ENCODE measurements at regions not wholly inside any gene's neighbourhood (a gene's known extent, or its start where the extent isn't known, plus 50 kb on each side); places are given as distances from the start of the nearest gene placed in this dataset.

DNA sequence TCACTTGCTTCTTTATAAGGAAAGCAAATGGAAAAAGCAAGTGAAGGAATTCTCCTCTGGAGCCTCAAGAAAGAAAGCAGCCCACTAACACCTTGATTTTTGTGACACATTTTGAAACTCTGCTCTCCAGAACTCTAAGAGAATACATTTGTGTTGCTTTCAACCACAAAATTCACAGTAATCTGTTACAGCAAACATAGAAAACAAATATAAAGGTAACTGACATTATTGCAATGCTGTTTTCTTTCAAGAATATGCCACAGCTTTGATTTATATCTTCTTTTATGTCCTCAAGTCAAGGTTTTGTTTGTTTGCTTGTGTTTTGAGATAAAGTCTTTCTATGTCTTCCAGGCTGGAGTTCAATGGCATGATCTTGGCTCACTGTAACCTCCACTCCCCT lies 103.1 kb upstream of the FIGN start:
- DNase-seq (ENCODE audit: low spot score) (no peak), ATAC-seq (ENCODE audit: low FRiP score) (no peak)
- TF ChIP-seq, protein P1, sequence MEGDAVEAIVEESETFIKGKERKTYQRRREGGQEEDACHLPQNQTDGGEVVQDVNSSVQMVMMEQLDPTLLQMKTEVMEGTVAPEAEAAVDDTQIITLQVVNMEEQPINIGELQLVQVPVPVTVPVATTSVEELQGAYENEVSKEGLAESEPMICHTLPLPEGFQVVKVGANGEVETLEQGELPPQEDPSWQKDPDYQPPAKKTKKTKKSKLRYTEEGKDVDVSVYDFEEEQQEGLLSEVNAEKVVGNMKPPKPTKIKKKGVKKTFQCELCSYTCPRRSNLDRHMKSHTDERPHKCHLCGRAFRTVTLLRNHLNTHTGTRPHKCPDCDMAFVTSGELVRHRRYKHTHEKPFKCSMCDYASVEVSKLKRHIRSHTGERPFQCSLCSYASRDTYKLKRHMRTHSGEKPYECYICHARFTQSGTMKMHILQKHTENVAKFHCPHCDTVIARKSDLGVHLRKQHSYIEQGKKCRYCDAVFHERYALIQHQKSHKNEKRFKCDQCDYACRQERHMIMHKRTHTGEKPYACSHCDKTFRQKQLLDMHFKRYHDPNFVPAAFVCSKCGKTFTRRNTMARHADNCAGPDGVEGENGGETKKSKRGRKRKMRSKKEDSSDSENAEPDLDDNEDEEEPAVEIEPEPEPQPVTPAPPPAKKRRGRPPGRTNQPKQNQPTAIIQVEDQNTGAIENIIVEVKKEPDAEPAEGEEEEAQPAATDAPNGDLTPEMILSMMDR (IDR thresholded peaks at IDR 0.05), result no peak

DNA sequence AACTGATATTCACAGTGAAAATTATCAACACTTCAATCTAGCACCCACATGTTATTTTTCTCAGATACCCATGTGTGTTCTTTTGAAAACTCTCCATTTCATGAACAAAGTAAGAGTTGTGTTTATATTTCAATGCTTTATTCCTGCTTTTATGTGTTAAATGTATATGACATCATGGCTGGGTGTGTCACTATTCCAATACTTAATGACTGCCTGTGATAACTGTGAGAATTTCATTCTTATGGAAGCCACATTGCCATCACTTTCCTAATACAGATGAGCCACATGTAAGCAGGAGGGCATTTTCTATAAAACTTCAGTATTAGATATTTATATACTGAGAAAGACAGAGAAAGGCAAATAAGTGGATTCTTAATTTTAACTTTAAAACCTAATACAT lies 100.4 kb upstream of the FIGN start:
- no peak for DNase-seq (ENCODE audit: low spot score)
- ATAC-seq (ENCODE audit: low FRiP score), result no peak
- TF ChIP-seq, protein P1 (IDR thresholded peaks at IDR 0.05), result no peak

DNA sequence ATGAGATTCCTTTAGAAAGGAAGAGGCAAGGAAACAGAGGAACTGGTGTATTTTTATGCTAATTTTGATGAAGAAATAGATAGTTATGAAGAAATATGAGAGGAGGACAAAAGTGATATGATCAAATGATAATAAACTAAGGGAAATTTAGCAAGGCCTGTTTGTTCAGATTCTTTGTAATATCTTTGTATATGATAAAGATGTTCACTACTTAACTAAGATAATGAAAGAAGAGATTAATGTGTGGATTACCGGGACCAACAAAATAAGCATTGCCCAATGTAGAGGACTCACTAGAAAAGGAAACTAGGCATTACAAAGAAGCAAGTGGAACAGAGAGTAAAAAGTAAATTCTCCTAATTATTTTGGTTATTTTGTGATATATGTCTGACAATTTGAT lies 99.0 kb upstream of the FIGN start:
- DNase-seq (ENCODE audit: low spot score), result no peak
- TF ChIP-seq, protein P1 (IDR thresholded peaks at IDR 0.05), result no peak
- ATAC-seq (ENCODE audit: low FRiP score), result no peak

DNA sequence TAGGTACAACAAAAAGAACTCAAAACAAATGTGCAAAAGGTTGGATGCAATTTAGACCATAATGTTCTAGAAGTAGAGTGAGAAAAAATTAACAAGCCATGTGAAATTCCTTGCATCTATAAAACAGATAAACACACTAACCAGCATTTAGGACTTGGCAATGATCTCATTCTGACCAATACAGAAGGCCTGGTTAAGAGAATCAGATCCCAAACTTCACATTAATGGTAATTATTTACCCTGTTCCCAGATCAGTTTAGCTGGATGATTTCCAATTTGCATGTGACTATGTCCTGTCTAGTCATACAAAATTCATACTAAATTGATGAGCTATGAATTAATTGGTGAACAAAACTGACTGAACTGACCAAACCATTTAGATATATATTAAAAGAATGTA lies 98.4 kb upstream of the FIGN start:
- TF ChIP-seq, protein P1 (IDR thresholded peaks at IDR 0.05), result no peak
- DNase-seq (ENCODE audit: low spot score) (no peak), ATAC-seq (ENCODE audit: low FRiP score) (no peak)

DNA sequence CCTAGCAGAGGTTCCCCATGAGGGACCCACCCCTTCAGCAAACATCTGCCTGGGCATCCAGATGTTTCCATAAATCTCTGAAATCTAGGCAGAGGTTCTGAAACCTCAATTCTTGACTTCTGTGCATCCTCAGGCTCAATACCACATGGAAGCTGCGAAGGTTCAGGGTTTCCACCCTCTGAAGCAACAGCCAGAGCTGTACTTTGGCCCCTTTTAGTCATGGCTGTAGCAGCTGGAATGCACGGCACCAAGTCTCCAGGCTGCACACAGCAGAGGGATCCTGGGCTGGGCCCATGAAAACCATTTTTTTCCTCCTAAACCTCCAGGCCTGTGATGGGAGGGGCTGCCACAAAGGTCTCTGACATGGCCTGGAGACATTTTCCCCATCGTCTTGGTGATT lies 93.0 kb upstream of the FIGN start:
- TF ChIP-seq, protein P1 (IDR thresholded peaks at IDR 0.05), result no peak
- no peak for DNase-seq (ENCODE audit: low spot score)
- no peak for ATAC-seq (ENCODE audit: low FRiP score)

DNA sequence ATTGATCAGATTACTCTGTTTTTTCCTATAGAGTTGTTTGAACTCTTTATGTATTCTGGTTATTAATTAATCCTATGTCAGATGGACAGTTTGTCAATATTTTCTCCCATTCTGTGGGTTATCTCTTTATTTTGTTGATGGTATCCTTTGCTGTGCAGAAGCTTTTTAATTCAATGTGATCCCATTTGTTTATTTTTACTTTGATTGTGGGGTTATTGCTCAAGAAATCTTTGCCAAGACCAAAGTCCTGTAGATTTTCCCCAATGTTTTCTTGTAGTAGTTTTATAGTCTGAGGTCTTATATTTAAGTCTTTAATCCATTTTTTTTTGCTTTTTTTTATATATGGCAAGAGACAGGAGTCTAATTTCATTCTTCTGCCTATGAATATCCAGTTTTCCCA lies 86.2 kb upstream of the FIGN start:
- TF ChIP-seq, protein P1 (IDR thresholded peaks at IDR 0.05), result no peak
- DNase-seq (ENCODE audit: low spot score) (no peak), ATAC-seq (ENCODE audit: low FRiP score) (no peak)

DNA sequence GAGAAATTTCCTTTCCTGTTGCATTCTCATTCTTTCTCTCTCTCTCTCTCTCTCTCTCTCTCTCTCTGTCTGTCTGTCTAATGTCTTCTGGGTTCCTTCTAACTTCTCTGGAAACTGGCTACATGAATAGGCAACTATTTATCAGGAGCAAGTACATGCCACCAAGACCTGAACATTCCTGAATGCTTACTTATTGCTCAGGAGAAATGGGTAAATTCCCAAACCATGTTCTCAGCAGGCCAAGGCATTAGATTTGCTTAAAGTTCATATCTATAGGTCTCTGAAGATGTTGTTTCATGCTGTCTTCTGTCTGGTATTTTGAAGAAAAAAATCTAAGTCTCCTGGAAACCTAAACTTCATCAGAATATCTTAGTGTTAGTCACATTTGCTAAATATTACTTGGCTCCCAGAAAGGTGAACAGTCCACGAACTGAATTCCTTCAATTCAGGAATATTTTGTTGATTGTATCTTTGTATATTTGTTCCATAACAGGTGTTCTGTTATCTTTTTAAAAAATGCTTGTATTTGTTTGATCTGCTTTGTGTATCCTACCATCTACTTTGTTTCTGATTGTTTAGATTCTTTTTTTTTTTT lies 77.2 kb upstream of the FIGN start:
- TF ChIP-seq, protein P1 (IDR thresholded peaks at IDR 0.05), result no peak
- DNase-seq (ENCODE audit: low spot score), result no peak
- no peak for ATAC-seq (ENCODE audit: low FRiP score)

Data from omental fat pad (tissue), 3 donors.